Lower leg skin (tissue), 3 donors: ENCODE measurements at regions not wholly inside any gene's neighbourhood (a gene's known extent, or its start where the extent isn't known, plus 50 kb on each side); places are given as distances from the start of the nearest gene placed in this dataset.

ENCODE experiments used
- CTCF ChIP-seq, 3 donors: fragments of 450-650 bp; IDR thresholded peaks; one replicate each; pipeline ENCODE4 v1.5.1; 2016; ENCODE audit warnings: antibody characterized with exemption in 3 of 3, mild to moderate bottlenecking in 3 of 3, moderate library complexity in 2 of 3
- POLR2A ChIP-seq, 2 donors: fragments of 450-650 bp; IDR thresholded peaks; one replicate each; pipeline ENCODE4 v1.6.1; 2016 to 2017; ENCODE audit warnings: antibody characterized with exemption in 2 of 2, mild to moderate bottlenecking in 1 of 2, moderate library complexity in 1 of 2

DNA sequence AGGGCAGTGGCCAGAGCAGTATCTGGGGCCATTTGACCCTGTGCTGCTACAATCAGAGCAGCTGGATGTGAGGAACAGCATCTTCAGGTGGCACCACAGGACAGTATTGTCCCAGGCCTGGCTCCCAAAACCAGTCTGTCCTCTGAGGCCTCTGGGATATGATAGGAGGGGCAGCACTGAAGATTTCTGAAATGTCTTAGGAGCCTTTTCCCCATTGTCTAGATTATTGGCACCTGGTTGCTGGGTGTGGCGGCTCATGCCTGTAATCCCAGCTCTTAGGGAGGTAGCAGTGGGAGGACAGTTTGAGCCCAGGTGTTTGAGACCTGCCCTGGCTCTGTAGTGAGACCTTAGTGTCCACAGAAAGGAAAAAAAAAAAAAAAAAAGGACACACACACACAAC lies 137.6 kb upstream of the FOXN2 start:
- no peak for TF ChIP-seq CTCF (IDR thresholded peaks at IDR 0.05)
- TF ChIP-seq POLR2A (IDR thresholded peaks at IDR 0.05): no peak
